ENCODE measurements at regions not wholly inside any gene's neighbourhood (a gene's known extent, or its start where the extent isn't known, plus 50 kb on each side); places are given as distances from the start of the nearest gene placed in this dataset.

GRCh38 chr21:41565550-41565949 is 57.6 kb upstream of the TMPRSS2 start:
- Histone ChIP-seq H3K27me3 (ENCODE audit: control insufficient read depth, insufficient read depth, low read length) (peaks cover 20% of the 10 kb centered on the region), H3K4me1 (ENCODE audit: control insufficient read depth, insufficient read depth, low read length) (no peaks in the 10 kb centered on the region)

GRCh38 chr21:41564871-41565274 is 56.9 kb upstream of the TMPRSS2 start:
- no peaks in the 10 kb centered on the region for H3K36me3 ChIP-seq (ENCODE audit: insufficient read depth, low read length)
- peaks cover 20% of the 10 kb centered on the region for H3K27me3 ChIP-seq (ENCODE audit: control insufficient read depth, insufficient read depth, low read length)
- H3K4me1 ChIP-seq (ENCODE audit: control insufficient read depth, insufficient read depth, low read length): no peaks in the 10 kb centered on the region
- H3K9me3 ChIP-seq (replicated peaks; ENCODE audit: low read length): no peaks in the 10 kb centered on the region
- H3K9ac ChIP-seq (ENCODE audit: low read depth, low read length): no peak overlapping the region
- H3K4me2 ChIP-seq (ENCODE audit: low read length): no peak overlapping the region
- H3K4me3 ChIP-seq (ENCODE audit: low read length): no peak overlapping the region

More at GRCh38 chr21:41565550-41565949, 57.6 kb upstream of the TMPRSS2 start:
- no peak overlapping the region for H3K4me3 ChIP-seq (ENCODE audit: low read length)
- H3K9me3 ChIP-seq (replicated peaks; ENCODE audit: low read length): no peaks in the 10 kb centered on the region
- no peaks in the 10 kb centered on the region for H3K36me3 ChIP-seq (ENCODE audit: insufficient read depth, low read length)
- H3K9ac ChIP-seq (ENCODE audit: low read depth, low read length): no peak overlapping the region
- no peak overlapping the region for H3K4me2 ChIP-seq (ENCODE audit: low read length)

GRCh38 chr21:41562101-41563000 is 54.4 kb upstream of the TMPRSS2 start:
- Histone ChIP-seq H3K4me1 (ENCODE audit: control insufficient read depth, insufficient read depth, low read length) (no peaks in the 10 kb centered on the region), H3K9ac (ENCODE audit: low read depth, low read length) (no peak overlapping the region), H3K9me3 (replicated peaks; ENCODE audit: low read length) (no peaks in the 10 kb centered on the region), H3K27me3 (ENCODE audit: control insufficient read depth, insufficient read depth, low read length) (peaks cover 25% of the 10 kb centered on the region), H3K4me2 (ENCODE audit: low read length) (no peak overlapping the region), H3K4me3 (ENCODE audit: low read length) (no peak overlapping the region), H3K36me3 (ENCODE audit: insufficient read depth, low read length) (no peaks in the 10 kb centered on the region)

- Histone ChIP-seq H3K9ac (ENCODE audit: low read depth, low read length) (no peak overlapping the region), H3K4me3 (ENCODE audit: low read length) (no peak overlapping the region), H3K4me2 (ENCODE audit: low read length) (no peak overlapping the region), H3K9me3 (replicated peaks; ENCODE audit: low read length) (no peaks in the 10 kb centered on the region), H3K4me1 (ENCODE audit: control insufficient read depth, insufficient read depth, low read length) (no peaks in the 10 kb centered on the region), H3K27me3 (ENCODE audit: control insufficient read depth, insufficient read depth, low read length) (peaks cover 27% of the 10 kb centered on the region), H3K36me3 (ENCODE audit: insufficient read depth, low read length) (no peaks in the 10 kb centered on the region)
These were observed 53.7 kb upstream of the TMPRSS2 start for GRCh38 chr21:41561701-41562100.

GRCh38 chr21:41560661-41561158 is 52.8 kb upstream of the TMPRSS2 start:
- no peaks in the 10 kb centered on the region for H3K9me3 ChIP-seq (replicated peaks; ENCODE audit: low read length)
- H3K4me3 ChIP-seq (ENCODE audit: low read length): no peak overlapping the region
- H3K36me3 ChIP-seq (ENCODE audit: insufficient read depth, low read length): no peaks in the 10 kb centered on the region
- no peak overlapping the region for H3K9ac ChIP-seq (ENCODE audit: low read depth, low read length)
- H3K27me3 ChIP-seq (ENCODE audit: control insufficient read depth, insufficient read depth, low read length): peaks cover 32% of the 10 kb centered on the region
- H3K4me1 ChIP-seq (ENCODE audit: control insufficient read depth, insufficient read depth, low read length): no peaks in the 10 kb centered on the region
- no peak overlapping the region for H3K4me2 ChIP-seq (ENCODE audit: low read length)

GRCh38 chr21:41559658-41560631 is 52.0 kb upstream of the TMPRSS2 start:
- Histone ChIP-seq H3K9ac (ENCODE audit: low read depth, low read length) (no peak overlapping the region), H3K4me3 (ENCODE audit: low read length) (no peak overlapping the region), H3K9me3 (replicated peaks; ENCODE audit: low read length) (no peaks in the 10 kb centered on the region), H3K27me3 (ENCODE audit: control insufficient read depth, insufficient read depth, low read length) (peaks cover 33% of the 10 kb centered on the region), H3K36me3 (ENCODE audit: insufficient read depth, low read length) (no peaks in the 10 kb centered on the region), H3K4me1 (ENCODE audit: control insufficient read depth, insufficient read depth, low read length) (no peaks in the 10 kb centered on the region), H3K4me2 (ENCODE audit: low read length) (no peak overlapping the region)

- Histone ChIP-seq H3K4me1 (ENCODE audit: control insufficient read depth, insufficient read depth, low read length) (no peaks in the 10 kb centered on the region), H3K4me3 (ENCODE audit: low read length) (no peak overlapping the region), H3K9me3 (replicated peaks; ENCODE audit: low read length) (no peaks in the 10 kb centered on the region), H3K4me2 (ENCODE audit: low read length) (no peak overlapping the region), H3K9ac (ENCODE audit: low read depth, low read length) (no peak overlapping the region), H3K36me3 (ENCODE audit: insufficient read depth, low read length) (no peaks in the 10 kb centered on the region), H3K27me3 (ENCODE audit: control insufficient read depth, insufficient read depth, low read length) (peaks cover 31% of the 10 kb centered on the region)
These were observed 50.9 kb upstream of the TMPRSS2 start for GRCh38 chr21:41558842-41559241.

GRCh38 chr21:41557884-41558283 is 49.9 kb upstream of the TMPRSS2 start:
- no peaks in the 10 kb centered on the region for H3K4me1 ChIP-seq (ENCODE audit: control insufficient read depth, insufficient read depth, low read length)
- H3K4me3 ChIP-seq (ENCODE audit: low read length): no peak overlapping the region
- no peak overlapping the region for H3K9ac ChIP-seq (ENCODE audit: low read depth, low read length)
- H3K4me2 ChIP-seq (ENCODE audit: low read length): no peak overlapping the region
- no peaks in the 10 kb centered on the region for H3K36me3 ChIP-seq (ENCODE audit: insufficient read depth, low read length)
- peaks cover 28% of the 10 kb centered on the region for H3K27me3 ChIP-seq (ENCODE audit: control insufficient read depth, insufficient read depth, low read length)
- no peaks in the 10 kb centered on the region for H3K9me3 ChIP-seq (replicated peaks; ENCODE audit: low read length)
